DMS53 treated with DMSO at 0.1 percent for 48 hours (cell line): ENCODE measurements at regions not wholly inside any gene's neighbourhood (a gene's known extent, or its start where the extent isn't known, plus 50 kb on each side); places are given as distances from the start of the nearest gene placed in this dataset.
"Not testable (repeated sequence)": the region's sequence is repeated elsewhere in the genome, so short reads cannot be mapped to it uniquely, and the experiment has no call there.

ENCODE experiments used
- DNase-seq: peaks from one replicate; lab custom pipeline; 2025; ENCODE audit not compliant: unreplicated experiment; lab: John Stamatoyannopoulos, UW

DNA sequence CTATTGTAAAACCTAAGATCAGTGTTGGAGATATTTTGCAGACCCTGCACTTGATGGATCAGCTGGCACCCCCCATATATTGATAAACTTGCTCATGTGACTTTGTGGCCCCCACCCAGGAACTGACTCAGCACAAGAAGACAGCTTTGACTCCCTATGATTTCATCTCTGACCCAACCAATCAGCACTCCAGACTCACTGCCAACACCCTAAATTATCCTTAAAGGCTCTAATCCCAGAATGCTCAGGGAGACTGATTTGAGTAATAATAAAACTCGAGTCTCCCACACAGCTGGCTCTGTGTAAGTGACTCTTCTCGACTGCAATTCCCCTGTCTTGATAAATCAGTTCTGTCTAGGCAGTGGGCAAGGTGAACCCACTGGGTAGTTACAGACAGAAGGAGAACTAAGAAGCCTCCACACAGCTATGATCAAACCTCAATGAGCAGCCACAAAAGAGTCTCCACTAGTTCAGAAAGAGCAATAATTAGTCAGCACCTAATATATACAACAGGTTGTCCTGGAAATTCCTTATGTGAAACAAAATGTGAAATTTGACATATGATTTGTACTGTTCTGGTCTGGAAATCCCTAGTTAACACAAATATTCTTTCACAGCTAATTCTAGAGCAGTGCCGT lies 52.2 kb downstream of the ACTL7B start:
- no peak for DNase-seq

GRCh38 chr9:108802967-108803366 lies 52.8 kb downstream of the ACTL7B start:
- no peak for DNase-seq

- no peak for DNase-seq
Observed at GRCh38 chr9:108801949-108802348, 53.8 kb downstream of the ACTL7B start.

GRCh38 chr9:108800632-108801099 lies 55.1 kb downstream of the ACTL7B start:
- DNase-seq, result no peak

- DNase-seq, result no peak
Observed at GRCh38 chr9:108793573-108793972, 62.2 kb downstream of the ACTL7B start.

- no peak for DNase-seq
Observed at GRCh38 chr9:108789742-108790141, 66.0 kb downstream of the ACTL7B start.

DNA sequence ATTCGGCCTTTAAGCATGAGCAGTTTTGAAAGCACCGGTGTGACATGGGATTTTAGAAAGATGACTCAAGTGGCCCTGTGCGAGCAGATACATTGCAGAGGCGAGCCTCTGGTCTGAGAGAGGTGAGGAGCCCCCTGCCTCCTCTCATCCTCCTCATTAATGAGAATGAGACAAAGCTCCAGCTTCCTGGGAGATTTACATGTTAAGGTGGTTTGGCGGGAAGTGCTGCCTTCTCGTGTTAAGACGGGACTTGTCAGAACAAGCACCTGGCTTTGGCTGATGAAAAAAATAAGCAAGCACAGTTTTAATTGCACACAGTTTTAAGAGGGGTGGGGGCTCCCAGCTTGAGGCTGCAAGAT lies 68.1 kb downstream of the ACTL7B start:
- DNase-seq, result no peak

DNA sequence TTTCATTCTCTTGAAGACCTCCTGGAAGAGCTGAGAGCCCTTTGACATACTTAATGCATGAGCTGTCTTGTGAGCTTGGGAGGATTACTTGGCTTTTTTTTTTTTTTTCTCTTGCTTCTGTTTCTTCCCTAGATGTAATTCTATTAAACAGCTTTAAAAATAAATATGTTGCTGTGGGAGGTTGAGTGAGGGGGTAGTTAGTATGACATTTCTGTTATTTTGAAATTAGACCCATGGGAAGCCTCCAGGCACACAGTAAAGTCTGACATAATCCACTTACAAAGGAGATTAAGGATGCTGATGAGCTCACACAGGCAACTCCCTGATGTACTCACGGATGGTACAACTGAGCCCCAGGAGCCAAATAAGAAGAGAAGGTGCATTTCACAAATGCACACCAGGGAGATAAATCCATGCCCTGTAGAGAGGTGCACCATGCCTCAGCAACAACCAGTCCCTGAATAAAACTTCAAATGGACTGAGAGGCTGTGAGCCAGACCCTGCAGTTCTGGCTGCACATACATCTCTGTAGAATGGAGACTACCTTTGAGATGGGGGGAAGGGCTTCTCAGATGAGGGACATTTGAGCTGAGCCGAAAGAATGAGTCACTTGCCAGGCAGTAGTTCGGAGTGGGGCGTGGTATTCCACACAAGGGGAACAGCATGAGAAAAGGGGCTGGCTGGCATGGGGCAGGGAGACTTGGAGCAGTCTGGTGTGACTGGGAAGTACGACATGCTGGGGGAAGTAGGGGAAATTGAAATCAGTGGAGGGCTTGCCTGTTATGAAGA lies 68.7 kb downstream of the ACTL7B start:
- DNase-seq, result no peak

- DNase-seq, result no peak
Observed at GRCh38 chr9:108786322-108786721, 69.5 kb downstream of the ACTL7B start.

GRCh38 chr9:108784998-108785397 lies 70.8 kb downstream of the ACTL7B start:
- no peak for DNase-seq

- DNase-seq, result no peak
Observed at GRCh38 chr9:108783731-108784495, 71.9 kb downstream of the ACTL7B start.

DNA sequence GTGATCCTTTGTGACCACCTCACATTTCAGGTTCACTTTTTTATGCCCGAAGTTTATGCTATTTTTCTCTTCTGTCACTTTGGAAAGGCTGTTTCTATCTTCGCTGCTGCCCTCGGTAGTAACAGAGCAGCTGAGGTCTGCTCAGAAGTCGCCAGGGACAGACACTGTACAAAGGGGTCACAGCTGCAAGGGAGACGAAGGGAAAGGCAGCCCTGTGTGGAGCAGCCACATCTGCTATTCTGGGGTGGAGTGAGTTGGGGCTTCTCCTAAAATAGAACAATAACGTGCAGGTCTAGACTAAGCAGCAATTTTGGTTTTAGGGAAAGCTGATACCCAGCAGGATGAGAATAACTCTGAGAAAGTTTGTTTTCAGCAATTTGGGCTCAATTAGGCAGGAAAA lies 72.5 kb downstream of the ACTL7B start:
- DNase-seq, result no peak

DNA sequence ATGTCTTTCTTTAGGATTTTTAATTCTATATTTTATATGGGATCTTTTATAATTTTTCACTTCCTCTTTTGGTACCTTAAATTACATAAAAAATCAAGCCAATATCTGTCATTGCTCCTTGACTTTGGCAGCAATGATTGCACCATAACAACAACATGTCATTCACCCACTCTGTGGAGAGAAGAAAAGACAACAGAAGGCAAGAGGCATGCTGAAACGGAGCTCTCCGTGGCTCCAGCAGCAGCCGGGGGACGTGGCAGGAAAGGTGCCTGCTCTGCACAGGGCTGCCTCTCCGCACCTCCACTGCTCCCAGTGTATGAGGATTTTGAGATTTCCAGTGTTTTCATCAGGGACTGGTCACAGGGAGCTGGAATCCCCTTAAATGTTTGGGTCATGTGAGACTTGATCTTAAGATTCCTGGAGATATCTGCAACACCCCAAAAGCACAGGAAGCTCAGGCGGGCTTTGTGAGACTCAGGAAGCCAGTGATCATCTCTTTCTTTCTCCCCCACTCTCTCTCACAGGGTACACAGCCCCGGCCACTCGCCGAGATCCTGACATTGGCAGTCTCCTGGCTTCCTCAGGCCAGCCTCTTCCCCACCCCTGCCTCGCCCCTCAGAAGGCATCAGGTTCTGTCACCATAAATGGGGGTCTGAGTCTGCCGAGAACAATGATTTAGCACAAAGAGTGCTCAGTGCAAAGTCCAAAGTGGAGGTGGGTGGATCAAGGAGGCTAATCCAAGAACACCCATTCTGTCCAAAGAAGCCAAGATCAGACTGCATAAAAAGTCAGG lies 74.6 kb downstream of the ACTL7B start:
- no peak for DNase-seq

DNA sequence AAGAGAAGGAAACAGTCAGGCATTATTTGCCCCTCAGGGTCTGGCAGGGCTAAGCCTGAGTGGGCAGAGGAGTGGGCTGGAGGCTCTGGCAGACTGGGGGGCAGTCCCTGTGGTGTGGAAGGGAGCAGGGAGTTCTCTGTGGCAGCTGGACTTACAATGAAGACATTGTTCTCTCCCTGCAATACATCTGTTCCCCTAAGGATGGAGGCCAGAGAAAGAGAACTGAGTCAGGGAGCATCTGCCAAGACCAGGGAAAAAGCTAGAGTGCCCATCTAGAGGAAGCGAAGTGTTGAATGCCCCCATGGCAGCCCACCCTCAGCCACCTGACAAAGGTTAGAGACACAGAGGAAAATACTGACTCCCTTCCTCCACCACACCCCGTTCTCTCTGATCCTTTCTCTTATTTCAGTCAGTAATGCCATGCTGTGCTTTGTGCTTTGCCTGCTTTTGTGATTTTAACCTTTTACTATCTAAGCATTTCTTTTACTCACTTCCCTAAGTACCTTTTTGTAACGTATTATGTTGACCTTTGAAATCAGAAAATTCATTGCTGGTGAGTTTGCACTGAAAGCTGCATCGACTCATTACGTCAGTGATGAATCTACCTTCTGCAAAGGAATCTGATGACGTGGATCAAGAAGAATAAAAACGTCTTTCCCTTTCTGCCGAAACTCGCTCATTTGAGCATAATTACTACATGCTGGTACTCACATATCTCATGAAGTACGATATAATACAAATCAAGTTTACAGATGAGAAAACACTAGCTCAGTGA lies 76.0 kb downstream of the ACTL7B start:
- no peak for DNase-seq

- peak; percentile 5 for DNase-seq
Observed at GRCh38 chr9:108776920-108777639, 78.7 kb downstream of the ACTL7B start.

- DNase-seq, result no peak
Observed at GRCh38 chr9:108775901-108776306, 79.9 kb downstream of the ACTL7B start.

DNA sequence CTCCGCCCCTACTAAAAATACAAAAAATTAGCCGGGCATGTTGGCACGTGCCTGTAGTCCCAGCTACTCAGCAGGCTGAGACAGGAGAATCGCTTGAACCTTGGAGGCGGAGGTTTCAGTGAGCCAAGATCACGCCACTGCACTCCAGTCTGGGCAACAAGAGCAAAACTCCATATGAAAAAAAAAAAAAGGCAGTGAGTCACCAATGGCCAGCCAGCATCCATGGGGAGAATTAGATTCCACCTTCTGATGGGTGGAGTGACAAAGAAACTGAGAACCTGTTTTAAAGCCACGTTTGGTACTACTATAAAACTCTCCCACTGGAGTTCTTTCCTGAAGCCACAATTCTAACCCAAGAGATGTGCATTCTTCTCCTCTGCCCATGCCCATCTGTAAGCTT lies 81.7 kb downstream of the ACTL7B start:
- not testable (repeated sequence) for DNase-seq

- DNase-seq, result no peak
Observed at GRCh38 chr9:108772301-108772894, 83.4 kb downstream of the ACTL7B start.

DNA sequence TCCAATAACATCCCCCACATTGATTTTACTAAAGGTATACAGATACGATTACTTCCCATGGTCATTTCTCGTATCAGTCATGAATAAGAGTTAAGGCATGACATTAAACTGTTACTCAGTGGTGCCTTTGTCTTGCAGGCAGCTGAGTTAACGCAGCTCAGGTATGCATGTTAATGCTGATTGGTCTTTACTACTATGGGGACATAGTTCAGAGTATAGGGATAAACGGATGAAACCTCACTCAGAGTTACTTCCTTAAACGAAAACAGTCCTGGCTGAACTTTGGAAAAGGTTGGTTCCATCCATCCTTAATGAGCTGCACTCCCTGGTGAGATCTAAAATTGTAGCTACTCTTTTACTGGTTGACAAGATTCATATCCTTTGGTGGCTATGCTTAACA lies 87.0 kb downstream of the ACTL7B start:
- no peak for DNase-seq
